Daoy (cell line): ENCODE measurements at regions not wholly inside any gene's neighbourhood (a gene's known extent, or its start where the extent isn't known, plus 50 kb on each side); places are given as distances from the start of the nearest gene placed in this dataset.
"Not testable (repeated sequence)": the region's sequence is repeated elsewhere in the genome, so short reads cannot be mapped to it uniquely, and the experiment has no call there.

Experiments used
- DNase-seq: peaks from one replicate; pipeline ENCODE4 v3.0.0-alpha.2; 2015; ENCODE audit warnings: low read depth

- no peak for DNase-seq
Observed at GRCh38 chr11:34794696-34795095, 121.5 kb downstream of the APIP start.

DNA sequence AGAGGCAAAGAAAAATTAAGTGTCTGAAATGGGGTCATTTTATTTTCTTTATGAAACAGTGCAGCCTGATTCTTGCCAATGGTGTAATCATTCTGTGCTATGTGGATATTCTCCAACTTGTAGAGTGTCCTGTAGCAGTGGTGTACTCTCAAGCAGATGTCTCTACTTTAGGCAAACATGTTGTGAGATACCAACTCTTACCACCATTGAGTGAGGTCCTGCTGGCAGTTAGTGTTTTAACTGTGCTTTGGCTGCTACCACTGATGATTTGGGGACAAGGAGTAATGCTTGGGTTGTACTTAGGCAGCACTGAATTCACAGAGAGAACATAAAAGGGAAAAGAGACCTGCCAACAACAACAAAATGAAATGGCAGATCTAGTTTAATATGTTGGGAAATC is 122.5 kb downstream of the APIP start:
- no peak for DNase-seq

DNA sequence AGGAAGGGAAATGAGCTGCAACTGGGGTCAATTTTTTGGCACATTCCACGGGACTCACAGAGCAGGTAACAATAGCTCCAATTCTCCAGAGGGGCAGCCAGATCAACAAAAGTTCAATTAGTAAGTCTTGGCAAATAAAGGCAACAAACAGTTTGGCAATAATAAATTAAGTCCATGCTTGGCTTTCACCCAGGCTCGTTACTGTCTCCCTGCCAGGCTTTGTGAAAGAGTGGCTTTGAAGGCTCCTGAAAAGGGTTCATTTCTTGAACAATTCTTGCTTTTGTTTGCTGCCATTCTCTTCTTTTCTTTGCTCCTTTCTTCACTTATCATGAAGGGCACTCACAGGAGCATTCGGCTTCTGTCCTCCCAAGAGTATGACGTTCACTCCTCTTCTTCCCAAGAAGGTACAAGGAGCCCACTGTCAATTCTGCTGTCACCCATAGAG is 123.3 kb downstream of the APIP start:
- no peak for DNase-seq

GRCh38 chr11:34791780-34792542 is 124.2 kb downstream of the APIP start:
- DNase-seq = no peak

DNA sequence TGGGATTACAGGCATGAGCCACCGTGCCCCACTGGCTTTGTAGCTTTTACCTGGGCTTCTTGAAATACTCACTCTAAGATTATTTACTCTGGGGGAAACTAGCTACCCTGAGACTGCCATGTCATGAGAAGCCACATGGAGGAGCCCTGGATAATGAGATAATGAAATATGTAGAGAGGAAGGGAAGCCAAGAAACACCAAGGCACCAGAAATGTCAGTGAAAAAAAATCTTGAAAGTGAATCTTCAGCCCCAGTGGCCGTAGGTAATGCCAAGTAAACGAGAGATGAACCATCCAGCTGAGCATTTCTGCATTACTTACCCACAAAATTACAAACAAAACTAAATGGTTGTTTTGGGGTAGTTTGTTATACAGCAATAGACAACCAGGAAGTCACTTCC is 125.6 kb downstream of the APIP start:
- DNase-seq = no peak

GRCh38 chr11:34789196-34789834 is 126.9 kb downstream of the APIP start:
- DNase-seq = no peak

DNA sequence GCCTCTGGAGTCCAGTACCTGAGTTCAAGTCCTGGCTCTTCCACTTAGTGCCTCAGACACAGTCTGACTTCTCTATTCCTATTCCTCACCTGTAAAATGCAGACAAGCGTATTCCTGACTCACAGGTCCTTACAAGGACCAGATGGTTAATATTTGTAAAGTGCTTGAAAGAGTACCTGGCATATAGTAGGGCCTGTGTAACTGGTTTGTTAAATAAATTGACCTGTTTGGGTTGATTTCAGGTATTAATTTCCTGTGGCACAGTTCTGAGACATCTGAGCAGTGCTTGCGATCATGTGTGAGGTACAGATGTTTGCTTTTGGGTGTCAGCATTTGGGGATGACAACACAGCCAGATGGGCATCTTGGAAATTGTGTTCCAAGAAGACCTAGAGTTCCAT is 127.5 kb downstream of the APIP start:
- DNase-seq = no peak

- no peak for DNase-seq
Observed at GRCh38 chr11:34787895-34788294, 128.3 kb downstream of the APIP start.

DNA sequence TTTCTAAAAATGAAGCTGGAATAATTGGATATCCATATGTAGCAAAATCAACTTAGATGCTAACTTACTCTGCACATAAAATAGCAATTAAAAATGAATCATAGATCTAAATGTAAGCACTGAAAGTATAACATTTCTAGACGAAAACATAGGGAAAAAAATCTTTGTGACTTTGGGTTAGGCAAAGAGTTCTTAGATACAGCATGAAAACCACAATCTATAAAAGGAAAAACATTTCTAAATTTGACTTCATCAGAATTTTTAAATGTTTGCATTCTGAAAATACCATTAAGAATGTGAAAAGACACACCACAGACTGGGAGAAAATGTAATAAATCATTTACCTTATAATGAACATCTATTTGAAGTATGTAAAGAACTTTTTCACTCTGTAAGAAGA is 128.8 kb downstream of the APIP start:
- no peak for DNase-seq

- no peak for DNase-seq
Observed at GRCh38 chr11:34784318-34784841, 131.8 kb downstream of the APIP start.

- DNase-seq = no peak
Observed at GRCh38 chr11:34783816-34784317, 132.3 kb downstream of the APIP start.

- not testable (repeated sequence) for DNase-seq
Observed at GRCh38 chr11:34781826-34782225, 134.4 kb downstream of the APIP start.

- DNase-seq = no peak
Observed at GRCh38 chr11:34775417-34775888, 140.7 kb downstream of the APIP start.

GRCh38 chr11:34774604-34775003 is 141.6 kb downstream of the APIP start:
- DNase-seq = no peak

- DNase-seq = peak; percentile 28
Observed at GRCh38 chr11:34773826-34774225, 142.4 kb downstream of the APIP start.

GRCh38 chr11:34773211-34773610 is 143.0 kb downstream of the APIP start:
- no peak for DNase-seq

DNA sequence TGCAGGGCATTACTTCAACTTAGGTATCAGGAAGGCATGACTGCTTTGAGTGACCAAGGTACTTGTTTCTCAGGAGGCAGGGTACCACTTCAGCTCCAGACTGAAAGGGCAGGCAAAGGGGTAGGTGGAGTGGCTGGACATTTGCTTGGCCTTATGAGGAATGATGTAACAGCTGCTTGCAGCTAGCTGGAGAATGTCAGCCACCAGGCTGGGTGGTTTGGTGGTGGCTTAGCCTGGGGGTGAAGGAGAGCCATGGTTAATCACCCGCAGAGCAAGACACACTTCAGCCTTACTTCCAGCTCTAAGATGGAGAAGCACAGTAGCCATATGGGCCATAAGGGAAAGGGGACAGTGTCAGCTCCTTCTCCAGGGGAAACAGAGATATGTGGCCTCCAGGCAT is 146.1 kb downstream of the APIP start:
- no peak for DNase-seq

GRCh38 chr11:34769224-34769623 is 147.0 kb downstream of the APIP start:
- no peak for DNase-seq

- not testable (repeated sequence) for DNase-seq
Observed at GRCh38 chr11:34762625-34763024, 141.7 kb downstream of the EHF start.

DNA sequence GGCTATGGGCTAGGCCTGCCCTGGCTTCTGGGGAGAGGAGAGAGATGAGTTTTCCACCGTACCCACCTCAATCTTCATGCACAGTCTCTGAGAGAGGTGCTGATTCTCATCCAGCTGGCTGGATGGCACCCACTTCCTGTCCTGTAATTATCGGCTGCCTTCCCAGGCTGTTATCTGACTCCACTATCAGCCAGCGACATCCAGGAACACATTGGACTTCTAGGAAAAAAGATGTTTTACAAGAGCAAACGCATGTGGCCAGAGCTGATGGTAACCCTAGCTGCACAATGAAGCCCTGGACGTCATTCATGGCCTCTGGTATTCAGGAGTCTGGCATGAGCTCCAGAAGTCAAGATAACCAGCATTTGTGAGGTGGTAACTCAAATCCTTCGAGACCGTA is 137.4 kb downstream of the EHF start:
- DNase-seq = no peak

DNA sequence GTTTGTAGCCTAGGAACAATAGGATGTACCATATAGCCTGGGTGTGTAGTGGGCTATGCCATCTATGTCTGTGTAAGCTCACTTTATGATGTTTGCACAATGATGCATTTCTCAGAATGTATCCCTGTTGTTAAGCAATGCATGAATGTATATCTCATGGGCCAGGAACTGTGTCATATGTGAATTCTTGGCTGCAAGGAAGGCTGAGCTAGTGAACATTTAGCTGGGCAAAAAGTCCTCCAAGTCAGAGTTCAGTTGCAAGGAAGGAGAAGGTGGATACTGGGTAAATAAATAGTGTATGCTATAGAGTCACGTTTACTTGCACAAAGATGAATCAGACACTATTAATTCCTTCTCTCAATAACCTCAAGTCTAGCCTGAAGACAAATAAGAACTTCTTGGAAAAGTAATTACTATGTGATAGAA is 136.1 kb downstream of the EHF start:
- DNase-seq = no peak

DNA sequence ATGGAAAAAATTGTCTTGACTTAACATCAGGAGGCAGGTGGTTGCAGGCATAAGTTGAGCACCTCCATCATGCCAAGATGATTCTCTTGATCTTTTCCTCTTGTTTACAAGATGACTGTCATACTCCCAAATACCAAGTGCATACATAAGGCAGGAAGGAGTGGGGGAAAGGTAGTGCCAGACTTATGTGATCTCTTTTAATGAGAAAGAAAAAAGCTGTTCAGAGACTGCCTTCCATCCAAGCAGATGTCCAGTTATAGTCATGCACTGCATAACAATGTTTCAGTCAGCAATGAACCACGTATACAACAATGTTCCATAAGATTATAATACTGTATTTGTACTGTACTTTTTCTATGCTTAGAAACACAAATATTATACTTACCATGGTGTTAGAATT is 135.7 kb downstream of the EHF start:
- no peak for DNase-seq

- DNase-seq = no peak
Observed at GRCh38 chr11:34755671-34756070, 134.8 kb downstream of the EHF start.
